Lower leg skin (tissue), 3 donors: ENCODE measurements at regions not wholly inside any gene's neighbourhood (a gene's known extent, or its start where the extent isn't known, plus 50 kb on each side); places are given as distances from the start of the nearest gene placed in this dataset.

Experiments used
- CTCF ChIP-seq, 3 donors: fragments of 450-650 bp; IDR thresholded peaks; one replicate each; pipeline ENCODE4 v1.5.1; 2016; ENCODE audit warnings: antibody characterized with exemption in 3 of 3, mild to moderate bottlenecking in 3 of 3, moderate library complexity in 2 of 3
- POLR2A ChIP-seq, 2 donors: fragments of 450-650 bp; IDR thresholded peaks; one replicate each; pipeline ENCODE4 v1.6.1; 2016 to 2017; ENCODE audit warnings: antibody characterized with exemption in 2 of 2, mild to moderate bottlenecking in 1 of 2, moderate library complexity in 1 of 2

- TF ChIP-seq CTCF (IDR thresholded peaks at IDR 0.05) = no peak
- TF ChIP-seq POLR2A (IDR thresholded peaks at IDR 0.05) = no peak
Measured at GRCh38 chr16:72469932-72470331, 298.0 kb upstream of the PMFBP1 start.
